NB4 (cell line): ENCODE measurements at regions not wholly inside any gene's neighbourhood (a gene's known extent, or its start where the extent isn't known, plus 50 kb on each side); places are given as distances from the start of the nearest gene placed in this dataset.

Source experiments
- DNase-seq: peaks from one replicate; pipeline ENCODE4 v3.0.0; 2010; ENCODE audit warnings: low read depth
- H3K4me3 ChIP-seq: one replicate; pipeline ENCODE4 v1.5.1; 2011; ENCODE audit warnings: mild to moderate bottlenecking, low read depth, low read length, moderate library complexity
- MAX ChIP-seq: IDR thresholded peaks from 2 replicates; pipeline ENCODE4 v1.6.1; 2011; ENCODE audit warnings: low read depth, low read length
- MYC ChIP-seq: IDR thresholded peaks from 2 replicates; pipeline ENCODE4 v1.6.1; 2011; ENCODE audit warnings: low read depth, low read length
- POLR2A ChIP-seq: IDR thresholded peaks from 2 replicates; pipeline ENCODE4 v1.6.1; 2011; ENCODE audit warnings: mild to moderate bottlenecking; ENCODE audit not compliant: insufficient read length; ENCODE audit errors: extremely low read depth
- TF ChIP-seq, protein P1 (sequence below): IDR thresholded peaks from one replicate; pipeline ENCODE4 v1.5.1; 2012; ENCODE audit warnings: low read depth, low read length

- H3K4me3 ChIP-seq: no peak overlapping the region
- TF ChIP-seq MYC: no peak
- TF ChIP-seq MAX: no peak
- no peak for TF ChIP-seq POLR2A
- TF ChIP-seq, protein P1, sequence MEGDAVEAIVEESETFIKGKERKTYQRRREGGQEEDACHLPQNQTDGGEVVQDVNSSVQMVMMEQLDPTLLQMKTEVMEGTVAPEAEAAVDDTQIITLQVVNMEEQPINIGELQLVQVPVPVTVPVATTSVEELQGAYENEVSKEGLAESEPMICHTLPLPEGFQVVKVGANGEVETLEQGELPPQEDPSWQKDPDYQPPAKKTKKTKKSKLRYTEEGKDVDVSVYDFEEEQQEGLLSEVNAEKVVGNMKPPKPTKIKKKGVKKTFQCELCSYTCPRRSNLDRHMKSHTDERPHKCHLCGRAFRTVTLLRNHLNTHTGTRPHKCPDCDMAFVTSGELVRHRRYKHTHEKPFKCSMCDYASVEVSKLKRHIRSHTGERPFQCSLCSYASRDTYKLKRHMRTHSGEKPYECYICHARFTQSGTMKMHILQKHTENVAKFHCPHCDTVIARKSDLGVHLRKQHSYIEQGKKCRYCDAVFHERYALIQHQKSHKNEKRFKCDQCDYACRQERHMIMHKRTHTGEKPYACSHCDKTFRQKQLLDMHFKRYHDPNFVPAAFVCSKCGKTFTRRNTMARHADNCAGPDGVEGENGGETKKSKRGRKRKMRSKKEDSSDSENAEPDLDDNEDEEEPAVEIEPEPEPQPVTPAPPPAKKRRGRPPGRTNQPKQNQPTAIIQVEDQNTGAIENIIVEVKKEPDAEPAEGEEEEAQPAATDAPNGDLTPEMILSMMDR: no peak
- DNase-seq: no peak
These were observed 129.3 kb downstream of the COPS8 start for GRCh38 chr2:237214963-237215362.

DNA sequence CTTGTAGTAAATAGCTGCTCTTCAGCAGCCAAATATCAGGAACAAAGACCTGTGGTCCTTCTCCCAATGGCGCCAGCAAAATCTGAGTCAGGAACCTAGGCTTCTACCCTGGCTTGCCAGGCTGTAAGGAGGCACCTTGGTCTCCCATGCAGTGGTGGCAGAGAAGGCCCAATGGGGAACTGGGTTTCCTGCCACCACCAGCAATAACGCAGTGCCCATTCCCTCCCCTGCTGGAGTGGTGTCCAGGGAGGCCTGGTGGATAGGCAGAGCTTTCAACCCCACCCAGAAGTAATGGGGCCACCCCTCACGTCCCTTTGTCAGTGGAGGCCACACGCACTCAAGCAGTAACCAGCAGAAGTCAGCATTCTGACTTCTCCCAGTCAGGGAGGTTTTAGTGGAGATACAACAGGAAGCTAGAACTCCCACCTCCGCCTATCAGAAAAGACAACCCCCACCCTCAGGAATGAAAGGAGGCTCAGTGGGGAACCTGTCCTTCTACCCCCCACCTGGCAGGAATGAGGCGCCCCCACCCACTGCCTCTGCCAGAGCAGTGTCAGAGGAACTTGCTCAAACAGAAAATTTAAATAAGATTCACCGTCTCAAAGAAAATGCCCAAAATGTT lies 132.4 kb downstream of the COPS8 start:
- no peak for DNase-seq
- no peak overlapping the region for H3K4me3 ChIP-seq
- TF ChIP-seq POLR2A: no peak
- TF ChIP-seq, protein P1: no peak
- TF ChIP-seq MYC: no peak
- no peak for TF ChIP-seq MAX

GRCh38 chr2:237218756-237219155 lies 133.1 kb downstream of the COPS8 start:
- DNase-seq: no peak
- H3K4me3 ChIP-seq: no peak overlapping the region
- TF ChIP-seq MAX (no peak), POLR2A (no peak), MYC (no peak)
- TF ChIP-seq, protein P1: no peak

DNA sequence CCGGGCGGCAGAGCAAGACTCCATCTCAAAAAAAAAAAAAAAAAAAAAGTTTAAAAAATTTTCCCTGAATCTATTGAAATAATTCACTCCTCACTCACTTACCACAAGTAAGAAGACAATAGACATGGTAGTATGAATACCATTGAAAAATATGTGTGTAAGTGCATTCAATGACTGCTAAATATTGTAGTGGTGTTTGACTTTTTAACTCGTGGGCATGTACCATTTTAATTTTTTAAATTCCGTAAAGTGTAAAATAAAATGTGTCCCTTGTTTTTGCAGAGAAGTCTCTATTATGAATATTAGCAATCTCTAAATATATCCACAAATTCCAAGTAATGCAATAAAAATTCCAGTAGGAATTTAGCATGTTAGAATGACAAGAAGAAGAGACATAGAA lies 134.1 kb downstream of the COPS8 start:
- no peak overlapping the region for H3K4me3 ChIP-seq
- DNase-seq: no peak
- TF ChIP-seq MAX: no peak
- TF ChIP-seq POLR2A: no peak
- TF ChIP-seq MYC: no peak
- TF ChIP-seq, protein P1: no peak

DNA sequence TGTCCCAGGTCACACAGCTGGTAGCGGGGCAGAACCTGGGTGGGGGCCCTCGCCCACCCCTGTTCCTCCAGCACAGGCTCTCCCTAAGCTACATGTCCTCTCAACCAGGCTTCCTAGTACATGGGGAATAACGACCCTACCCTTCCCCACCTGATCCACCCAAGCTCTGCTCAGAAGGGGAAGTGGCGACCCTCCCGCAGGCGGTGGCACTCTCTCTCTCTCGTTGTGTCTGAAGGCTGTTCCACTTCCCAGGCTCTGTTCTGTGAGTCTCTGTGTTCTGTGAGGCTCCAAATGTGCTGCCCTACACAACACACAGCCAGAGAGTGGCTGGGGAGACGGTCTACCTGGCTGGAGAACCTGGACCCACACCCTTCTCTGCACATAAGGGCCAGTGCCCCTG lies 135.8 kb downstream of the COPS8 start:
- H3K4me3 ChIP-seq: no peak overlapping the region
- no peak for DNase-seq
- TF ChIP-seq MAX (no peak), POLR2A (no peak), MYC (no peak)
- TF ChIP-seq, protein P1: no peak
